ENCODE measurements at regions not wholly inside any gene's neighbourhood (a gene's known extent, or its start where the extent isn't known, plus 50 kb on each side); places are given as distances from the start of the nearest gene placed in this dataset.

GRCh38 chr12:58033831-58034230, 92.5 kb downstream of the ATP23 start:
- no peak overlapping the region for H3K27ac ChIP-seq (ENCODE audit: low read depth, low read length)
- H3K9ac ChIP-seq (ENCODE audit: low read length): no peak overlapping the region
- H3K79me2 ChIP-seq (ENCODE audit: insufficient read depth, low read length): no peaks in the 10 kb centered on the region
- H3K9me3 ChIP-seq (ENCODE audit: insufficient read depth, low read length): peaks cover 8% of the 10 kb centered on the region; the same call in 1 of the 2 replicates
- H3K9me2 ChIP-seq (replicated peaks; ENCODE audit: insufficient read depth, low read length): no peaks in the 10 kb centered on the region
- H4K20me1 ChIP-seq (ENCODE audit: low read depth, low read length): no peaks in the 10 kb centered on the region
- H2AFZ ChIP-seq (ENCODE audit: low read depth, low read length, severe bottlenecking): no peak overlapping the region
- H3K4me2 ChIP-seq (ENCODE audit: low read depth, low read length, poor library complexity, severe bottlenecking): no peak overlapping the region
- H3F3A ChIP-seq (ENCODE audit: insufficient read depth): no peaks in the 10 kb centered on the region
- H3K27me3 ChIP-seq (ENCODE audit: low read length): no peaks in the 10 kb centered on the region
- H3K36me3 ChIP-seq (ENCODE audit: low read length): no peaks in the 10 kb centered on the region
- H3K4me3 ChIP-seq (ENCODE audit: insufficient read depth, low read length, poor library complexity, severe bottlenecking): no peak overlapping the region
- TF ChIP-seq, protein P1, sequence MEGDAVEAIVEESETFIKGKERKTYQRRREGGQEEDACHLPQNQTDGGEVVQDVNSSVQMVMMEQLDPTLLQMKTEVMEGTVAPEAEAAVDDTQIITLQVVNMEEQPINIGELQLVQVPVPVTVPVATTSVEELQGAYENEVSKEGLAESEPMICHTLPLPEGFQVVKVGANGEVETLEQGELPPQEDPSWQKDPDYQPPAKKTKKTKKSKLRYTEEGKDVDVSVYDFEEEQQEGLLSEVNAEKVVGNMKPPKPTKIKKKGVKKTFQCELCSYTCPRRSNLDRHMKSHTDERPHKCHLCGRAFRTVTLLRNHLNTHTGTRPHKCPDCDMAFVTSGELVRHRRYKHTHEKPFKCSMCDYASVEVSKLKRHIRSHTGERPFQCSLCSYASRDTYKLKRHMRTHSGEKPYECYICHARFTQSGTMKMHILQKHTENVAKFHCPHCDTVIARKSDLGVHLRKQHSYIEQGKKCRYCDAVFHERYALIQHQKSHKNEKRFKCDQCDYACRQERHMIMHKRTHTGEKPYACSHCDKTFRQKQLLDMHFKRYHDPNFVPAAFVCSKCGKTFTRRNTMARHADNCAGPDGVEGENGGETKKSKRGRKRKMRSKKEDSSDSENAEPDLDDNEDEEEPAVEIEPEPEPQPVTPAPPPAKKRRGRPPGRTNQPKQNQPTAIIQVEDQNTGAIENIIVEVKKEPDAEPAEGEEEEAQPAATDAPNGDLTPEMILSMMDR (IDR thresholded peaks at IDR 0.05; ENCODE audit: insufficient read depth, low read length, poor library complexity, severe bottlenecking): no peak
- TF ChIP-seq EZH2phosphoT487 (conservative IDR thresholded peaks at IDR 0.05; ENCODE audit: low read length): no peak

DNA sequence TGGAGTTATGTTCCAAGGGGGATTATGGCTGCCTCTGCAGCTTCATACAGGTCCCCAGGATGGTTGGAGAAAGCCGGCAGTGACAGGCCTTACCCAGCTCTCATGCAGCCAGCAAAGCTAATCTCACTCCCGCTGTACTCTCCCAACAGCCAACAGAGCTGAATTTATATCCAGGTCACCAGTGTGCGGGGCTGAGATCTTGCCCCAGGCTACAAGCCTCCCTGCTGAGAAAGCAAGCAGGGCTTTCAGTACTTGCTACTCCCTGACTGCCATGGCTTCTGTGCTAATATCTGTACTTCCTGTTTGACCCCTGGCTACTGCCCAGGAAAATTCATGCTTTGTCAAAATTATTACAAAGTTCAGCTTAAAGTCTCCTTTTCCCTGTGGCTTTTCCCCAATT, 92.9 kb downstream of the ATP23 start:
- H3K9me3 ChIP-seq (ENCODE audit: insufficient read depth, low read length): peaks cover 8% of the 10 kb centered on the region; the same call in 1 of the 2 replicates
- no peak overlapping the region for H2AFZ ChIP-seq (ENCODE audit: low read depth, low read length, severe bottlenecking)
- H3K9me2 ChIP-seq (replicated peaks; ENCODE audit: insufficient read depth, low read length): no peaks in the 10 kb centered on the region
- H3K4me2 ChIP-seq (ENCODE audit: low read depth, low read length, poor library complexity, severe bottlenecking): no peak overlapping the region
- H3K27ac ChIP-seq (ENCODE audit: low read depth, low read length): no peak overlapping the region
- no peaks in the 10 kb centered on the region for H3K27me3 ChIP-seq (ENCODE audit: low read length)
- no peaks in the 10 kb centered on the region for H3F3A ChIP-seq (ENCODE audit: insufficient read depth)
- no peaks in the 10 kb centered on the region for H4K20me1 ChIP-seq (ENCODE audit: low read depth, low read length)
- H3K79me2 ChIP-seq (ENCODE audit: insufficient read depth, low read length): no peaks in the 10 kb centered on the region
- no peak for TF ChIP-seq EZH2phosphoT487 (conservative IDR thresholded peaks at IDR 0.05; ENCODE audit: low read length)
- TF ChIP-seq, protein P1 (IDR thresholded peaks at IDR 0.05; ENCODE audit: insufficient read depth, low read length, poor library complexity, severe bottlenecking): no peak
- H3K9ac ChIP-seq (ENCODE audit: low read length): no peak overlapping the region
- no peak overlapping the region for H3K4me3 ChIP-seq (ENCODE audit: insufficient read depth, low read length, poor library complexity, severe bottlenecking)
- no peaks in the 10 kb centered on the region for H3K36me3 ChIP-seq (ENCODE audit: low read length)

DNA sequence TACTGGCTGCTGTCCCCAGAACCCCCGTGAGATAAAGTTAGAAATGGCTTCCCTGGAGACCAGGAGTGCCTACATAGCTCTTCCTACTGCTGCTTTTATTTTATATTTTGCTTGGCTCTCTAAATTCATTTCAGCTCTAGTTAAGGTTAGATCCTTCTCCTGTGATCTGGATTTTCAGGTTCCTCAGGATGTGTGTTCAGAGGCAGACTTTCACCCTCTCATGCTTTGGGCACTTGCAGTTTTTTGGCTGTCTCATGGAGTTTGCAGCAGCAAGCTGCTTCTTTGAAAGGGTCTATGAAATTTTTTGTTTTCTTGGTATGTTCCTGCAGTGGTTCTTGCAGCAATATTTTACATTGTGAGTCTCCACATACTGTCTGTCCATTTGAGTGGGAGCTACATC, 93.3 kb downstream of the ATP23 start:
- Histone ChIP-seq H2AFZ (ENCODE audit: low read depth, low read length, severe bottlenecking) (no peak overlapping the region), H3K4me3 (ENCODE audit: insufficient read depth, low read length, poor library complexity, severe bottlenecking) (no peak overlapping the region), H4K20me1 (ENCODE audit: low read depth, low read length) (no peaks in the 10 kb centered on the region), H3K36me3 (ENCODE audit: low read length) (no peaks in the 10 kb centered on the region), H3K79me2 (ENCODE audit: insufficient read depth, low read length) (no peaks in the 10 kb centered on the region), H3K27me3 (ENCODE audit: low read length) (no peaks in the 10 kb centered on the region), H3K9me2 (replicated peaks; ENCODE audit: insufficient read depth, low read length) (no peaks in the 10 kb centered on the region), H3K9me3 (ENCODE audit: insufficient read depth, low read length) (peaks cover 8% of the 10 kb centered on the region; the same call in 1 of the 2 replicates), H3F3A (ENCODE audit: insufficient read depth) (no peaks in the 10 kb centered on the region), H3K9ac (ENCODE audit: low read length) (no peak overlapping the region), H3K4me2 (ENCODE audit: low read depth, low read length, poor library complexity, severe bottlenecking) (no peak overlapping the region), H3K27ac (ENCODE audit: low read depth, low read length) (no peak overlapping the region)
- TF ChIP-seq, protein P1 (IDR thresholded peaks at IDR 0.05; ENCODE audit: insufficient read depth, low read length, poor library complexity, severe bottlenecking): no peak
- no peak for TF ChIP-seq EZH2phosphoT487 (conservative IDR thresholded peaks at IDR 0.05; ENCODE audit: low read length)
